Ishikawa (cell line): ENCODE measurements at regions not wholly inside any gene's neighbourhood (a gene's known extent, or its start where the extent isn't known, plus 50 kb on each side); places are given as distances from the start of the nearest gene placed in this dataset.

Source experiments
- CEBPB ChIP-seq: IDR thresholded peaks from 2 replicates; pipeline ENCODE4 v1.6.1; 2012
- CREB1 ChIP-seq: IDR thresholded peaks from 2 replicates; pipeline ENCODE4 v1.6.1; 2012; ENCODE audit warnings: low read depth
- EGR1 ChIP-seq: IDR thresholded peaks from 2 replicates; pipeline ENCODE4 v1.6.1; 2012
- EP300 ChIP-seq: IDR thresholded peaks from 2 replicates; pipeline ENCODE4 v1.6.1; 2012; ENCODE audit warnings: borderline replicate concordance
- FOXM1 ChIP-seq: IDR thresholded peaks from 2 replicates; pipeline ENCODE4 v1.6.1; 2012; ENCODE audit warnings: low read depth, borderline replicate concordance
- MAX ChIP-seq: IDR thresholded peaks from 2 replicates; pipeline ENCODE4 v1.6.1; 2012
- NFIC ChIP-seq: IDR thresholded peaks from 2 replicates; pipeline ENCODE4 v1.6.1; 2012
- RAD21 ChIP-seq: IDR thresholded peaks from 2 replicates; pipeline ENCODE4 v1.6.1; 2012; ENCODE audit warnings: low read depth
- REST ChIP-seq: IDR thresholded peaks from 2 replicates; pipeline ENCODE4 v1.6.1; 2012; ENCODE audit warnings: low read depth, mild to moderate bottlenecking
- TAF1 ChIP-seq: IDR thresholded peaks from 2 replicates; pipeline ENCODE4 v1.6.1; 2012; ENCODE audit warnings: low read depth, mild to moderate bottlenecking
- TCF12 ChIP-seq: IDR thresholded peaks from 2 replicates; pipeline ENCODE4 v1.6.1; 2012; ENCODE audit warnings: low read depth
- TEAD4 ChIP-seq: IDR thresholded peaks from 2 replicates; pipeline ENCODE4 v1.6.1; 2012
- USF1 ChIP-seq: IDR thresholded peaks from 2 replicates; pipeline ENCODE4 v1.6.1; 2012
- YY1 ChIP-seq: IDR thresholded peaks from 2 replicates; pipeline ENCODE4 v1.6.1; 2012; ENCODE audit warnings: low read depth
- ZBTB7A ChIP-seq: IDR thresholded peaks from 2 replicates; pipeline ENCODE4 v1.6.1; 2012; ENCODE audit warnings: low read depth

DNA sequence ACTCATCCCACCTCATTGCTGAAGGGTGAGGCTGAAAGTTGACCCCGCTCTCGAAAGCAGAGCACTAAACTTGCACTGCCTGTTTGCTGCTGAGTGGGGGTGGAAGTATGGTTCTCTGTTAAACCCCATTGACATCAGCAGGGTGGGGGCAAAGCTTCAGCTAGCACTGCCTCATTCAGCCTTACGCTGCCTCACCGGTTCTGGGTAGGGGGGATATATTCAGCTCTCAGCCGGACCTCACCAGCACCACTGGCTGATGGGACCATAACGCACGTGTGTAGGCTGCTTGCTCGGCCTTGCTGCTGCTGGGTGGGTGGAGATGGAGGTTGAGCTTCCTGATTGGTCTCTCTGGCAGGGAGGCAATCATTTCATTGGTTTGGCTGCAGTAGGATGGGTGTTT is 265.7 kb upstream of the RTL1 start:
- no peak for TF ChIP-seq YY1
- no peak for TF ChIP-seq RAD21
- TF ChIP-seq TAF1: no peak
- TF ChIP-seq TEAD4: no peak
- TF ChIP-seq CREB1: no peak
- no peak for TF ChIP-seq TCF12
- TF ChIP-seq EP300: no peak
- TF ChIP-seq FOXM1: no peak
- TF ChIP-seq NFIC: no peak
- no peak for TF ChIP-seq EGR1
- TF ChIP-seq CEBPB: no peak
- TF ChIP-seq USF1: no peak
- no peak for TF ChIP-seq MAX
- TF ChIP-seq ZBTB7A: no peak

DNA sequence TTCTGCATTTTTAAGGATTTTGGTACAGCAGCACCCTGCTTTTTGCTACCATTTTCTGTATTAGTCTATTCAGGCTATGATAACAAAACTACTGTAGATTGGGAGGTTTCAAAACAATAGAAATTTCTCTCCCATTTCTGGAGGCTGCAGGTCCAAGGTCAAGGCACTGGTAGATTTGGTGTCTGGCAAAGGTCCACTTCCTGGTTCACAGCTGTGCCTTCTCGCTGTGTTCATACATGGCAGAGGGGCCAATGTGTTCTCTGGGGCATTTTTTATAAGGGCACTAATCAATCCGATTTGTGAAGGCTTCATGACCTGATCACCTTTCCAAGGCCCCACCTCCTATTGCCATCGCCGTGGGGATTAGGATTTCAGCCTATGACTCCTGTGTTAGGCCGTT is 268.1 kb upstream of the RTL1 start:
- TF ChIP-seq RAD21 (no peak), ZBTB7A (no peak), TCF12 (no peak), CREB1 (no peak), MAX (no peak), EGR1 (no peak), NFIC (no peak), TEAD4 (no peak), YY1 (no peak), EP300 (no peak)

DNA sequence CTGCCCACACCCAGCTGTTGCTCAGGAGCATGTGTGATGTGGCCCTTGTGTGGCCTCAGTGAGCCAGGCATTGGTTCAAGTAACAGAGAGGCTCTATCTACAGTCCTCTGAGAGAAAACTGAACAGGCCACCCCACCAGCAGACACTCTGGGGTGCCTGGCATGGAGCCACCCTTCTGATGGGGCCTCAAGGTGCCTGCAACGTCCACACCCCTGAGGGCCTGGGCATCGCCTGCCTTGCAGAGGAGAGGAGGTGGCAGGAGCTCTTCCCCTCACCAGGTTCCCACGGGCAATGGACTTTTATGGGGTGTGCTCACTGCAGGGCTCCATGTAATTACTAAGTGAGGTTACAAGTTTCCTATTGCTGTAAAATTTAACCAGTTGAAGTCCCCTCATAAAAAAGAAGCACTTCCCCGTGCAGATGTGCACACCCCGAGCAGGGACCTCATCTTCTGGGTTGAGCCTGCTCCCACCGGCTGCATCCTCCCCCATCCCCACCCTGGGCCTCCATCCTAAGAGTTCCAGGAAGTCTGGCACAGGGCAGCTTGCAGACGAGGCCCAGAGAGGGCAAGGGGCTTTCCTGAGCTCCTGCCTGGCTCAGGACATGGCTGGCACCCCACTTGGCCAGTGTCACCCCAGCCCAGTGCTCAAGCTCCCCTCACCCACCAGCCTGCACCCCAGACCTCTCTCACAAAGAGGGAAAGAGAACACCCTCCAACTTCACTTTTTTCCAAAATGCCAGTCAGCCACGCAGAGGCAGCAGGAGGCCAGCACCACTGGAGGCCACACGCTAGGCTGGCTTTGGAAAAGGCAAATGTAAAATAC is 270.4 kb upstream of the RTL1 start:
- no peak for TF ChIP-seq USF1
- TF ChIP-seq RAD21: no peak
- TF ChIP-seq TCF12: no peak
- TF ChIP-seq NFIC: no peak
- no peak for TF ChIP-seq EGR1
- no peak for TF ChIP-seq TAF1
- no peak for TF ChIP-seq ZBTB7A

GRCh38 chr14:101174522-101174838 is 271.0 kb upstream of the RTL1 start:
- no peak for TF ChIP-seq FOXM1
- no peak for TF ChIP-seq TAF1
- no peak for TF ChIP-seq EP300

DNA sequence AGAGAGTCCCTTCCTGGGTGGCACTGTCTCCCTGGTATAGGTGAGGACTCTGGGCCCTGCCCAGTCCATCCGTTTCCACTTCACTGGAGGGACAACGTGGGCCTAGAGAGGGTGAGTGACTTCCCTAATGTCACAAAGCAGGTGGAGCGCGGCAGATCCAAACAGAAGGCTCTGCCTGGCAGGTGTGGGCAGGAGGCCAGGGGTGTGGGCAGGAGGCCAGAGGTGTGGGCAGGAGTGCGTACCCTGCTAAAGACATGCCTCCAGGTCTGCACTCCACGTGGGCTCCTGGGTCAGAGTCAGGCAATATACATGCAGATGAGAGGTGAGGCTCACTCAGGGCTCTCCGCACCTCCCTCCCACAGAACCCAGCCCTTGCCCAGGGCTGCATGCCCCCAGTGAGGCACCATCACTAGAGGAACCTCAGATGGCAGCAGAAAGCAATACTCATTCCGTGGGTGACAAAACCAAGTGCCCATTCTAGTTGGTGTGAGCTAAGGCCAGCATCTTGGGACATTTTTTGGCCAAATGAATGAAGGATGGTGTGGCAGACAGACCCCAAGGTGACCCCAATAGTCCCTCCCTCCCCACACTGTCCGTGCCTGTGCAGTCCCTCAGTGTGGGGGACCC is 271.6 kb upstream of the RTL1 start:
- TF ChIP-seq CREB1: no peak
- TF ChIP-seq NFIC: 0 out of 2 replicates have a peak, but pooled peaks have one; percentile 13
- no peak for TF ChIP-seq ZBTB7A
- TF ChIP-seq EP300: no peak
- TF ChIP-seq EGR1: no peak
- no peak for TF ChIP-seq TAF1
- no peak for TF ChIP-seq MAX
- no peak for TF ChIP-seq TCF12

DNA sequence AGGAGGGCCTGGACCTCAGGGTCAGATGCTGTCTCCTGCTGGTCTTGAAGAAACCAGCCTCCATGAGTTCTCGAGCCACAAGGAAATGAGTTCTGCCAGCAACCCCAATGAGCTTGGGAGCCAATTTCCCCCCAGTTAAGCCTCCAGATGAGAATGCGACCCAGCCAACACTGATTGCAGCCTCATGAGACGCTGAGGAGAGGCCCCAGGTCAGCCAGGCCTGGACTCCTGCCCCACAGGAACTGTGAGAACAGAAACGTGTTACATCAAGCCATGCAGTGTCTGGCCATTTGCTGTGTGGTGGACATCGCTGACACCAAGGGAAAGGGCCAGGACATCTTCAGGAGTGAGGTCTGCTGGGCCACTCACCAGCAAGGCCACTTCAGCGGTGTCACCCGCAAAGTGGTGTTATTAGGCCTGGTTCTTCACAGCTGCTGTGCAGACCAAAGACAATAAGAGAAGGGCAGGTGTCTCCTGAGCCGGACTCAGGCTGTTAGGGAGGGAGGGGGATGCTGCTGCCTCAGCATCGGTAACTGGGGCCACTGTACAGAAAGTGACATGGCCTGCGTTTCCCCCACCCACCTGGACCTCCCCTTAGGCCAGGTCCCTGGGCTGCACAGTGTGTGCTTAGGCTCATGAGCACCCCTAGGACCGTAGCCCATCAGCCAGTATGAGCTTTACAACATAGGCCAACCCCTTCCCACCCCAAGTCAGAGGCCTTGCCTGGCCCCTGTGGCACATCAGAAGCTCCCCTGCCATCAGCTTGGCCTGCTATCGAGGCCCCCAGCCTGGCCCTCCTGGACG is 272.4 kb upstream of the RTL1 start:
- TF ChIP-seq TAF1 (no peak), YY1 (no peak), EGR1 (no peak), ZBTB7A (no peak), RAD21 (no peak), TCF12 (no peak), REST (no peak), EP300 (no peak)

- TF ChIP-seq YY1: no peak
- TF ChIP-seq TCF12: no peak
- no peak for TF ChIP-seq EGR1
- TF ChIP-seq TAF1: no peak
- no peak for TF ChIP-seq ZBTB7A
- no peak for TF ChIP-seq EP300
- no peak for TF ChIP-seq USF1
- TF ChIP-seq REST: no peak
- TF ChIP-seq CEBPB: no peak
- TF ChIP-seq NFIC: no peak
- no peak for TF ChIP-seq CREB1
- no peak for TF ChIP-seq RAD21
- TF ChIP-seq TEAD4: no peak
- no peak for TF ChIP-seq MAX
- TF ChIP-seq FOXM1: no peak
These were observed 273.1 kb upstream of the RTL1 start for GRCh38 chr14:101176535-101177205.
